OCI-LY3 (cell line): ENCODE measurements at regions not wholly inside any gene's neighbourhood (a gene's known extent, or its start where the extent isn't known, plus 50 kb on each side); places are given as distances from the start of the nearest gene placed in this dataset.

Experiments
- H2AFZ ChIP-seq: fragments of 200-600, 300-600 bp; shearing (Covaris generic); 2 replicates; pipeline ENCODE4 v1.6.0; 2014; ENCODE audit warnings: antibody characterized with exemption, low read depth, low read length
- H3K27ac ChIP-seq: fragments of 200-600, 300-600 bp; sonication (generic); 2 replicates; pipeline ENCODE4 v1.5.1; 2014; ENCODE audit warnings: mild to moderate bottlenecking, low read length, moderate library complexity, mixed read lengths
- H3K27me3 ChIP-seq: fragments of 200-600, 300-600 bp; sonication (generic); 2 replicates; pipeline ENCODE4 v1.6.1; 2014; ENCODE audit warnings: low read depth, low read length, mixed read lengths
- H3K36me3 ChIP-seq: fragments of 200-600, 300-600 bp; sonication (generic); replicated peaks from 2 replicates; pipeline ENCODE3; 2014; ENCODE audit warnings: low read depth, low read length, mixed read lengths
- H3K4me1 ChIP-seq: fragments of 300-600, 200-600 bp; sonication (generic); 2 replicates; pipeline ENCODE4 v1.6.1; 2014; ENCODE audit warnings: low read length, mixed read lengths
- H3K4me2 ChIP-seq: fragments of 200-600, 300-600 bp; sonication (generic); 2 replicates; pipeline ENCODE4 v1.6.1; 2014; ENCODE audit warnings: low read length, mixed read lengths
- H3K4me3 ChIP-seq: fragments of 300-600, 200-600 bp; sonication (generic); 2 replicates; pipeline ENCODE4 v1.5.1; 2014; ENCODE audit warnings: antibody characterized with exemption, mild to moderate bottlenecking, low read length, moderate library complexity
- H3K79me2 ChIP-seq: fragments of 300-600, 200-600 bp; shearing (Covaris generic); 2 replicates; pipeline ENCODE4 v1.6.1; 2014; ENCODE audit warnings: mild to moderate bottlenecking, low read length, mixed read lengths
- H3K9ac ChIP-seq: fragments of 300-600, 200-600 bp; shearing (Covaris generic); 2 replicates; pipeline ENCODE4 v1.6.0; 2014; ENCODE audit warnings: mild to moderate bottlenecking, low read length, moderate library complexity
- H3K9me3 ChIP-seq: fragments of 200-600, 300-600 bp; shearing (Covaris generic); 2 replicates; pipeline ENCODE4 v1.6.1; 2014; ENCODE audit warnings: low read length, mixed read lengths; ENCODE audit not compliant: insufficient read depth
- H4K20me1 ChIP-seq: fragments of 200-600, 300-600 bp; sonication (generic); 2 replicates; pipeline ENCODE4 v1.6.1; 2016; ENCODE audit warnings: low read length, mixed read lengths; ENCODE audit not compliant: insufficient read depth
- EZH2phosphoT487 ChIP-seq: fragments of 200-600 bp; shearing (Covaris generic); IDR thresholded peaks from 2 replicates; pipeline ENCODE4 v1.6.1; 2018; ENCODE audit warnings: antibody characterized with exemption, mixed run types, low read depth
- TF ChIP-seq, protein P1 (sequence below): fragments of 200-600, 300-600 bp; sonication (generic); IDR thresholded peaks from 2 replicates; pipeline ENCODE4 v1.5.1; 2014; ENCODE audit warnings: antibody characterized with exemption, low read length, low read depth

DNA sequence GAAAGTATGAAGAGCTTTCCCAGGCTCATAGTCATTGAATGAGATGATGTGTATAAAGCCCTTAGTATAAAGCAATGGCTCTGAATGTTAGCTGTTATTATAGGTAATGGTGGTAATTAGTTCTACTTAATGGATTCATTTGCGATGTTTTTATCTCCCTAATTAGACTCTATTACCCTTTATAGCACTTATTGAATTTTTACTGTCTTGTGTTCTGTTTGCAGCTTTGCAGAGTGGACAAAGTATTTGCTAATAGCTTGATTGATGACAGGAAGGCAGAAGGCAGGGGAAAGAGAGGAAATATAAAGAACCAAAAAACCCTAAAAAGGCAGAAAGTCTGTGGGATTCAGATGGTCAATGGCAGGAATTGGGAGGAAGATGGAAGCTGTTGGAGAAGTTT is 524.4 kb upstream of the SPRY2 start:
- H3K27me3 ChIP-seq: no peaks in the 10 kb centered on the region
- H4K20me1 ChIP-seq: no peaks in the 10 kb centered on the region
- 0 out of 2 replicates have a peak, but pooled peaks cover 5% of the 10 kb centered on the region for H3K4me1 ChIP-seq
- no peak overlapping the region for H3K4me2 ChIP-seq
- H3K4me3 ChIP-seq: no peak overlapping the region
- H3K36me3 ChIP-seq: no peaks in the 10 kb centered on the region
- H3K9me3 ChIP-seq: no peaks in the 10 kb centered on the region
- no peaks in the 10 kb centered on the region for H3K79me2 ChIP-seq
- TF ChIP-seq EZH2phosphoT487: no peak
- TF ChIP-seq, protein P1, sequence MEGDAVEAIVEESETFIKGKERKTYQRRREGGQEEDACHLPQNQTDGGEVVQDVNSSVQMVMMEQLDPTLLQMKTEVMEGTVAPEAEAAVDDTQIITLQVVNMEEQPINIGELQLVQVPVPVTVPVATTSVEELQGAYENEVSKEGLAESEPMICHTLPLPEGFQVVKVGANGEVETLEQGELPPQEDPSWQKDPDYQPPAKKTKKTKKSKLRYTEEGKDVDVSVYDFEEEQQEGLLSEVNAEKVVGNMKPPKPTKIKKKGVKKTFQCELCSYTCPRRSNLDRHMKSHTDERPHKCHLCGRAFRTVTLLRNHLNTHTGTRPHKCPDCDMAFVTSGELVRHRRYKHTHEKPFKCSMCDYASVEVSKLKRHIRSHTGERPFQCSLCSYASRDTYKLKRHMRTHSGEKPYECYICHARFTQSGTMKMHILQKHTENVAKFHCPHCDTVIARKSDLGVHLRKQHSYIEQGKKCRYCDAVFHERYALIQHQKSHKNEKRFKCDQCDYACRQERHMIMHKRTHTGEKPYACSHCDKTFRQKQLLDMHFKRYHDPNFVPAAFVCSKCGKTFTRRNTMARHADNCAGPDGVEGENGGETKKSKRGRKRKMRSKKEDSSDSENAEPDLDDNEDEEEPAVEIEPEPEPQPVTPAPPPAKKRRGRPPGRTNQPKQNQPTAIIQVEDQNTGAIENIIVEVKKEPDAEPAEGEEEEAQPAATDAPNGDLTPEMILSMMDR: no peak
- no peak overlapping the region for H3K9ac ChIP-seq
- H3K27ac ChIP-seq: no peak overlapping the region
- no peak overlapping the region for H2AFZ ChIP-seq

DNA sequence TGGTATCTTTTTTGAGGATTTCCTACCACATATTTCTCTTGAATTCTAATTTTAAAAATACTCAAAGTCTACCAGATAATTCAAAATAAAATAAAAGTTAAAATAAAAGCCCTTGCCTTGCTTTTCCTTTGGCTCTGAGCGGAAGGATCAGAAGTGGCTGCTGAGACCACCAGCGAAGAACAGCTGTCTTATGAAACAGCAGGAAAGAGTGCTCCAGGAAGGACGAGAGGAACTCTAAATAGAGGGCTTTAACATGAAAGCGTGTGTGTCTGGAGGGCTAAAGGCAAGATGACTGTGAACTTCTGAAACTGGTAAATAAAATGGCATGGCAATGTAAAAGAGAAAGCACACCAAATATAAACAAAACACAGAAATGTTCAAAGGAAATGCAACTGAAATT is 521.5 kb upstream of the SPRY2 start:
- Histone ChIP-seq H4K20me1 (no peaks in the 10 kb centered on the region), H3K4me3 (no peak overlapping the region), H3K27me3 (no peaks in the 10 kb centered on the region), H2AFZ (no peak overlapping the region), H3K9me3 (no peaks in the 10 kb centered on the region), H3K4me1 (0 out of 2 replicates have a peak, but pooled peaks cover 2% of the 10 kb centered on the region), H3K36me3 (no peaks in the 10 kb centered on the region), H3K9ac (no peak overlapping the region), H3K79me2 (no peaks in the 10 kb centered on the region), H3K27ac (no peak overlapping the region), H3K4me2 (no peak overlapping the region)
- TF ChIP-seq, protein P1: no peak
- TF ChIP-seq EZH2phosphoT487: no peak

DNA sequence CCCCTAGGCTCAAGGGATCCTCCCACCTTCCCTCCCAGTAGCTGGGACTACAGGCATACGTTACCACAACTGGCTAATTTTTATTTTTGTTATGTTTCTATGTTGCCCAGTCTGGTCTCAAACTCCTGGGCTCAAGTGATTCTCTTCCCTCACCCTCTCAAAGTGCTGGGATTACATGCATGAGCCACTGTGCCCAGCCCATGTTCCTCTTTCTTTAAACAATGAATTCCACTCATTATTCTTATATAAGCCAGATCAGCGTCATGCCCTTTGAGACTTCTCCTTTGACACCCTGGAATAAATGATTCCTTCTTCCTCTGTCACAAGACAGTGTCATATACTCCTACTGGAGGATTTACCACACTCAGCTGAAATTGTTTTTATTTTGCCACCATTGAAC is 519.9 kb upstream of the SPRY2 start:
- Histone ChIP-seq H3K4me1 (no peaks in the 10 kb centered on the region), H3K27ac (no peak overlapping the region), H3K9ac (no peak overlapping the region), H3K27me3 (no peaks in the 10 kb centered on the region), H3K4me3 (no peak overlapping the region), H3K9me3 (no peaks in the 10 kb centered on the region), H3K79me2 (no peaks in the 10 kb centered on the region), H2AFZ (no peak overlapping the region), H3K36me3 (no peaks in the 10 kb centered on the region), H4K20me1 (no peaks in the 10 kb centered on the region), H3K4me2 (no peak overlapping the region)
- TF ChIP-seq, protein P1: no peak
- TF ChIP-seq EZH2phosphoT487: no peak

DNA sequence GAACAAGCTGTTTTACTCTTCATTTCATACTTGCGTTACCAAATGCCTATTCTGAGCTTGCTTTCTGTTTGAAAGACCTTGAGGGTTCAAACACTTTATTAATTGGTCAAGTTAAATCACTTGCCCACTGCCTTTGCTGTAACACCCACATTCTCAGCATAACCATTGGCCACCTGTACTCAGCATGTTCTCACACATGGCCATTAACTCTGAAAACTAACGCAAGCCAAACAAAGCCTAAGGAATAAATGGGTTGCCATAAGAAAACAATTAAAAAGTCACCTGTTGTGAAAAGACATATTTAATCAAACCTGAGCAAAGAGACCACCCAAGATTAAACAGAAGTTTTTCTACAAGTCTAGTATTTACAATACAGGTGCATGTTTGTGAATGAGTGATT is 517.2 kb upstream of the SPRY2 start:
- no peaks in the 10 kb centered on the region for H3K4me1 ChIP-seq
- H3K4me3 ChIP-seq: no peak overlapping the region
- H3K36me3 ChIP-seq: no peaks in the 10 kb centered on the region
- no peak overlapping the region for H3K9ac ChIP-seq
- H2AFZ ChIP-seq: no peak overlapping the region
- H3K27me3 ChIP-seq: no peaks in the 10 kb centered on the region
- H3K4me2 ChIP-seq: no peak overlapping the region
- TF ChIP-seq, protein P1: no peak
- TF ChIP-seq EZH2phosphoT487: no peak
- no peaks in the 10 kb centered on the region for H4K20me1 ChIP-seq
- no peak overlapping the region for H3K27ac ChIP-seq
- H3K79me2 ChIP-seq: no peaks in the 10 kb centered on the region
- H3K9me3 ChIP-seq: no peaks in the 10 kb centered on the region
